ENCODE measurements at regions not wholly inside any gene's neighbourhood (a gene's known extent, or its start where the extent isn't known, plus 50 kb on each side); places are given as distances from the start of the nearest gene placed in this dataset.

DNA sequence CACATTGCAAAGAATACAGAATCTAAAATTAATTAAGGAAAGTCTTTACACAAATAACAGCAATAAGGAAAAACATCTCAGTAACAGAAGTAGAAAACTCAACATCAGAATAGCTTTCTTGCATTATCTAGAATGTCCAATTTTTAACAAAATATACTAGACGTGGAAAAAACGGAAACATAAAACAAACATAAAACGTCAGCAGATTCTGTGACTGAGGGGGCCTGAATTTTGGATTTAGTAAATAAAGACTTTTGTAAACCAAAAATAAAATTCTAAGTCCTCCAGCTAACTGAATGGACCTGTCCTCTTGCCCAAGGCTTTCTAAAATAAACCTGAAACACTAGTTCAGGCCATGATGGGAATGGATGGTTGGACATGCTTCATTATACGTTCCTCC lies 773.5 kb upstream of the LRRTM1 start:
- no peaks in the 10 kb centered on the region for H3K4me1 ChIP-seq (ENCODE audit: insufficient read depth, low read length)
- no peak overlapping the region for H3K4me3 ChIP-seq (ENCODE audit: low read length)
- no peak overlapping the region for H2AFZ ChIP-seq (ENCODE audit: low read depth, low read length)

DNA sequence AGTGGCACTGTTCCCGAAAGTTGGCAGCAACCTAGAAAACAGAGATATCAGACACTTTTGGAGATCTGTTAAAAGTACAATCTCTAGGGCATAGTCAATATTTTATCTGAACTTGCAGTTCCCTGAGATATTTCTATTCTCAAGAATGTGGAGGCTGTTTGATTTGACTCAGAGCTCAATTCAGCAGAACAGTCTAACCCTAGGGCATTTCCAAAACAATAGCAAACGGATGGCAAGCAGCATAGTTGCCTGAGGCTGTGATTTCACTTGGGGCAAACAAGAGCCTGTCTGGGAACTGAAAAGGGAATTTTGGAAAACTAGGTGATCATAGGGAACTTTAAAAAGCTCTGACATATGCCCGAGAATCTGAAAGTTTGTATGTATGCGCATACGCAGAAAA lies 772.8 kb upstream of the LRRTM1 start:
- no peaks in the 10 kb centered on the region for H3K36me3 ChIP-seq (ENCODE audit: insufficient read depth, low read length)
- no peak overlapping the region for H3K4me3 ChIP-seq (ENCODE audit: low read length)
- H3K9me3 ChIP-seq (ENCODE audit: low read length) = no peaks in the 10 kb centered on the region

More for the DNA sequence above, 773.5 kb upstream of the LRRTM1 start:
- Histone ChIP-seq H3K27me3 (ENCODE audit: insufficient read depth, low read length) (no peaks in the 10 kb centered on the region), H3K9me3 (ENCODE audit: low read length) (no peaks in the 10 kb centered on the region), H3K36me3 (ENCODE audit: insufficient read depth, low read length) (no peaks in the 10 kb centered on the region)

DNA sequence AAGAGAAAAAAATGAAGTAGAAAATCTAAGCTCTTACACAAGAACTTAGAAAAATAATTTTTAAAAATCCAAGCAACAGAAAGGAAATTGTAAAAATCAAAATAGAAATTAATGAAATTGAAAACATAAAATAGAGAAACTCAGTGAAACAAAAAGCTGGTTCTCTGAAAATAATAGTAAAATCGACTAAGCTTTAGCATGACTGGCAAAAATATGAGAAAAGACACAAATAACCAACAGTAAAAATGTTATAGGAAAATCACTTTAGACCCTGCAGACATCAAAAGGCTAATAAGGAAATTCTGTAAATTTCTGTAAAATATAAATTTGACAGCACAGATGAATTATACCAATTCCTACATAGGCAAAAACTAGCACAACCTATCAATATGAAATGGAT lies 768.9 kb upstream of the LRRTM1 start:
- Histone ChIP-seq H3K4me3 (ENCODE audit: low read length) (no peak overlapping the region), H3K36me3 (ENCODE audit: insufficient read depth, low read length) (no peaks in the 10 kb centered on the region), H3K4me1 (ENCODE audit: insufficient read depth, low read length) (no peaks in the 10 kb centered on the region), H3K9me3 (ENCODE audit: low read length) (no peaks in the 10 kb centered on the region), H2AFZ (ENCODE audit: low read depth, low read length) (no peak overlapping the region), H3K27me3 (ENCODE audit: insufficient read depth, low read length) (no peaks in the 10 kb centered on the region)

More for the DNA sequence above, 772.8 kb upstream of the LRRTM1 start:
- Histone ChIP-seq H2AFZ (ENCODE audit: low read depth, low read length) (no peak overlapping the region), H3K27me3 (ENCODE audit: insufficient read depth, low read length) (no peaks in the 10 kb centered on the region), H3K4me1 (ENCODE audit: insufficient read depth, low read length) (no peaks in the 10 kb centered on the region)

DNA sequence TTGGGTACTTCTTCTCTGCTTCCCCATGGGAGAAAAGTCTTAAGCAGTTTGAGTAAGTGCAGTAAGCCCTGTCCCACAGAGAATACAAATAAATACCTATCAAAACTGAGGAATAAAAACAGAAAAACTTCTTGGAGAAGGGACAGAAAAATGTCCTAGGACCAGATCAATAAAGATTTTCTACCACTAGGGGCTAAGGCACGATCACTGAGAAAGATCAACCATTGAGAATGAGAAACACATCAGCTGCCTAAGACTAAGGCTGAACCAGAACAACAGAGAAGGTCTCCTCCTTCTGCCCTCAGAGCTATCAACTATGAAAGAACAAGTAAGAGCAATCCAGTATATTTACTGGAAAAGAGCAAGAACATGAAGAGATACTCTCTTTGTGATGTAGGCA lies 763.6 kb upstream of the LRRTM1 start:
- Histone ChIP-seq H3K36me3 (ENCODE audit: insufficient read depth, low read length) (no peaks in the 10 kb centered on the region), H3K9me3 (ENCODE audit: low read length) (no peaks in the 10 kb centered on the region), H3K4me3 (ENCODE audit: low read length) (no peak overlapping the region), H2AFZ (ENCODE audit: low read depth, low read length) (no peak overlapping the region), H3K27me3 (ENCODE audit: insufficient read depth, low read length) (no peaks in the 10 kb centered on the region), H3K4me1 (ENCODE audit: insufficient read depth, low read length) (no peaks in the 10 kb centered on the region)

DNA sequence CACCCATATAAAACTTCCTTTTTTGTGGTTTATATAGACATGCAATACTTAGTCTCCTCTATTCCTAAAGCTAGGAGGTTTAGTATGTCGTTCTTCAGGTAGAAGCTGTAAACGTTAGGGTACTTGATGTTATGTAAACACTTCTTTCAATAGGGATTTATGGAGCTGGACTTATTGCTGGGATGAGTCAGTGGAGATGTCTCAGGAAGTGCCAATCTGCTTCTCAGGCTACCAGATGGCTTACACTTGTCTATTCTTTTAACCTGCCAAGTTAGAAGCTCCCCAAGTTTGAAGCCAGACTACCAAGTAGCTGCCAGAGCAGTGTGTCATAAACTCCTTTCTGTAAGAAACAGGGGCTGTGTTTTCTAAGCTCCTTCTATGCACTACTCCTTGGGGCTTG lies 756.5 kb upstream of the LRRTM1 start:
- H3K27me3 ChIP-seq (ENCODE audit: insufficient read depth, low read length) = no peaks in the 10 kb centered on the region
- H3K4me3 ChIP-seq (ENCODE audit: low read length) = no peak overlapping the region
- H2AFZ ChIP-seq (ENCODE audit: low read depth, low read length) = no peak overlapping the region
- no peaks in the 10 kb centered on the region for H3K9me3 ChIP-seq (ENCODE audit: low read length)
- no peaks in the 10 kb centered on the region for H3K4me1 ChIP-seq (ENCODE audit: insufficient read depth, low read length)
- H3K36me3 ChIP-seq (ENCODE audit: insufficient read depth, low read length) = no peaks in the 10 kb centered on the region

DNA sequence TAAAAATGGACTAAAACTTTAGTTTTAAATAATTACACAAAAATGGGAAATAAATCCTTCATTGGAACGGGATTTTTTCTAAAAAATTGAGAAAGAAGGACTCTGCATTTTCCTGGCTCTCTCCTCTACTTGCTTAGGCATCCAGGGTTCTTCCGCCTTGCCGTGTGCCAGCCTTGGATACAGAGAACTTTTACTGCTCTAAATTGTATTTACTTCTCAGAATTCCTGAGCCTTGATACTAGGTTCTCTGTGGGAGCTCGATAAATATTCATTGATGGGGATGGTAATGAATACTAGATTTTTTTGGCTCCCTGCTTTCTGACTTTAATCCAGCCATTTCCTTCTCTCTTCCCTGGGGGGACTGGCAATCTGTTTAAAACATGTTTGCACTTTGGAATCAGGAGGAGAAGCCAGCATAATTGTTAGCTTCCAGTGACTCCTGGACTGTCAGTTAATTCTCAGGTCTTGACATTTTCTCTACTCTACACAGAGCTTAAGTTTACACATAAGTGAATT lies 746.1 kb upstream of the LRRTM1 start:
- H3K36me3 ChIP-seq (ENCODE audit: insufficient read depth, low read length) = no peaks in the 10 kb centered on the region
- no peaks in the 10 kb centered on the region for H3K9me3 ChIP-seq (ENCODE audit: low read length)
- no peaks in the 10 kb centered on the region for H3K27me3 ChIP-seq (ENCODE audit: insufficient read depth, low read length)
- H3K4me1 ChIP-seq (ENCODE audit: insufficient read depth, low read length) = no peaks in the 10 kb centered on the region
- H2AFZ ChIP-seq (ENCODE audit: low read depth, low read length) = no peak overlapping the region
- H3K4me3 ChIP-seq (ENCODE audit: low read length) = no peak overlapping the region

DNA sequence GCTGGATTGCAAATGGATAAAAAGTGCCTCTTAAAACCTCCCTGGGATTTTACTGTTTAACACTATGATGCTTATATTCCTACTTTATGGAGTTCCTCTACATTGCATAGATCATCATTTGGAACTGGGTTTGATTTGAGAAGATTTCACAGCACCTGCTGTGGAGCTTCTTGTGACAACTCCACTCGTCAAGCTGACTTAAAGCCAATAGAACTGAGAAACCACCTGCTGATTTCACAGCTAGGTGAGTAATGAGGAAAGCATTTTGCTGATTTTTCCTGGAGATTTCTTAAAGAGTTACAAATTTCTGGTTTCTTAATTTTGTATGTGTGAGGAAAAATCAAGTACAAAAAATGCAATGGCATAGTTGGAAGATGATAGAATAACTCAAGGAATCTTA lies 739.1 kb upstream of the LRRTM1 start:
- no peak overlapping the region for H2AFZ ChIP-seq (ENCODE audit: low read depth, low read length)
- H3K36me3 ChIP-seq (ENCODE audit: insufficient read depth, low read length) = no peaks in the 10 kb centered on the region
- H3K27me3 ChIP-seq (ENCODE audit: insufficient read depth, low read length) = no peaks in the 10 kb centered on the region
- H3K9me3 ChIP-seq (ENCODE audit: low read length) = no peaks in the 10 kb centered on the region
- H3K4me1 ChIP-seq (ENCODE audit: insufficient read depth, low read length) = no peaks in the 10 kb centered on the region
- no peak overlapping the region for H3K4me3 ChIP-seq (ENCODE audit: low read length)

DNA sequence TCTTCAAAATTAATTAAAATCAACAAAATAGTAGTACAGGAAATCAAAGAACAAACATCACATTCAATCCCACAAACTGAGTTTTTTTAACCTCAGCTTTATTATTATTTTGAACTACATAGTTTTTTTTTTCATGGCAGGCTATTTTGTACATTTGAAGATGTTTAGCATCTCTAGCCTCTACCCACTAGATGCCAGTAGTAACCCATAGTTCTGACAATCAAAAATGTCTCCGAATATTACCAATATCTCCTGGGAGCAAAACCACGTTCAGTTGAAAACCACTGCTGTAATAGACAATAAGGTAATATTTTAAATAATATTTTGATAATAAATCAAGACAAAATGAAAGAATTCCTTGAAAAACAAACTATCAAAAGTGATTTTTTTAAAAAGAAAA lies 702.6 kb upstream of the LRRTM1 start:
- no peak overlapping the region for H3K4me3 ChIP-seq (ENCODE audit: low read length)
- H3K27me3 ChIP-seq (ENCODE audit: insufficient read depth, low read length) = no peaks in the 10 kb centered on the region
- H2AFZ ChIP-seq (ENCODE audit: low read depth, low read length) = no peak overlapping the region
- no peaks in the 10 kb centered on the region for H3K4me1 ChIP-seq (ENCODE audit: insufficient read depth, low read length)
- no peaks in the 10 kb centered on the region for H3K9me3 ChIP-seq (ENCODE audit: low read length)
- H3K36me3 ChIP-seq (ENCODE audit: insufficient read depth, low read length) = no peaks in the 10 kb centered on the region

DNA sequence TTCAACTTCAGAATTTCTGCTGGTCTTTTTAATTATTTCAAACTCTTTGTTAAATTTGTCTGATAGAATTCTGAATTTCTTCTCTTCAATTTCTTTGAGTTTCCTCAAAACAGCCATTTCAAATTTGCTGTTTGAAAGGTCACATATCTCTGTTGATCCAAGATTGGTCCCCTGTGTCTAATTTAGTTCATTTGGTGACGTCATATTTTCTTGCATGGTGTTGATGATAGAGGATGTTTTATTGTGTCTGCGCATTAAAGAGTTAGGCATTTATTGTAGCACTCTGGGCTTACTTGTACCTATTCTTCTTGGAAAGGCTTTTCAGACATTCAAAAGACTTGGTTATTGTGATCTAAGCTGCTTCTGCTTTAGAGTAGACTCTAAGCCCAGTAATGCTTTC lies 698.4 kb upstream of the LRRTM1 start:
- H3K4me3 ChIP-seq (ENCODE audit: low read length) = no peak overlapping the region
- H3K36me3 ChIP-seq (ENCODE audit: insufficient read depth, low read length) = no peaks in the 10 kb centered on the region
- no peaks in the 10 kb centered on the region for H3K9me3 ChIP-seq (ENCODE audit: low read length)
- H3K27me3 ChIP-seq (ENCODE audit: insufficient read depth, low read length) = no peaks in the 10 kb centered on the region
- H3K4me1 ChIP-seq (ENCODE audit: insufficient read depth, low read length) = no peaks in the 10 kb centered on the region
- no peak overlapping the region for H2AFZ ChIP-seq (ENCODE audit: low read depth, low read length)

DNA sequence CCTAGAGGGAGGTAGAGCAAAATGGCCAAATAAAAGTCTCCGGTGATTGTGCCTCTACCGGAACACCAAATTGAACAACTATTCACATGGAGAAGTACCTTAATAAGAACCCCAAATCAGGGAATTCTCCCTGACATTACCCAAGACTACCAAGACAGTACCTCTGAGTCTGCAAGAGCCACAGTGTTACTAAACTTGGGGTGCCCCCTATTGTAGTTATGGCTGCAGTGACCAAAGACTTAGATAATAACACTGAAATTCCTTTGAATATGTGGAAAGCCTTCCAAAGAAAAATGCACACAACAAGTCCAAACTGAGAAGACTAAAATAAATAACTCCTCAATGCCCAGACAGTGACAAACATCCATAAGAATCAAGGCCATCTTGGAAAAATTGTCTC lies 682.9 kb upstream of the LRRTM1 start:
- Histone ChIP-seq H3K27me3 (ENCODE audit: insufficient read depth, low read length) (no peaks in the 10 kb centered on the region), H3K4me3 (ENCODE audit: low read length) (no peak overlapping the region), H3K9me3 (ENCODE audit: low read length) (no peaks in the 10 kb centered on the region), H3K4me1 (ENCODE audit: insufficient read depth, low read length) (no peaks in the 10 kb centered on the region), H3K36me3 (ENCODE audit: insufficient read depth, low read length) (no peaks in the 10 kb centered on the region), H2AFZ (ENCODE audit: low read depth, low read length) (no peak overlapping the region)

DNA sequence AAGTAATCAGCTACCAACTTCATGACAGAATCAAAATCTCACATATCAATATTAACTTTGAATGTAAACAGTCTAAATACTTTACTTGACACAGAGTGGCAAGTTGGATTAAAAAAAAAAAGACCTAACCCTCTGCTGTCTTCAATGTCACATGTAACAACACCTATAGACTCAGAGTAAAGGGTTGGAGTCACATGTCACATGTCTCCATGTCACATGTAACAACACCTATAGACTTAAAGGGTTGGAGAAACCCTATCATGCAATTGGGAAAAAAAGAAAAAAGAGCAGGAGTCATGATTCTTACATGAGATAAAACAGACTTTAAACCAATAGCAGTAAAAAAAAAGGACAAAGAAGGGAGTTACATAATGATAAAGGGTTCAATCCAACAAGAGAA lies 665.3 kb upstream of the LRRTM1 start:
- H3K9me3 ChIP-seq (ENCODE audit: low read length) = no peaks in the 10 kb centered on the region
- H3K36me3 ChIP-seq (ENCODE audit: insufficient read depth, low read length) = no peaks in the 10 kb centered on the region
- H3K27me3 ChIP-seq (ENCODE audit: insufficient read depth, low read length) = no peaks in the 10 kb centered on the region
- H2AFZ ChIP-seq (ENCODE audit: low read depth, low read length) = no peak overlapping the region
- H3K4me1 ChIP-seq (ENCODE audit: insufficient read depth, low read length) = no peaks in the 10 kb centered on the region
- H3K4me3 ChIP-seq (ENCODE audit: low read length) = no peak overlapping the region

DNA sequence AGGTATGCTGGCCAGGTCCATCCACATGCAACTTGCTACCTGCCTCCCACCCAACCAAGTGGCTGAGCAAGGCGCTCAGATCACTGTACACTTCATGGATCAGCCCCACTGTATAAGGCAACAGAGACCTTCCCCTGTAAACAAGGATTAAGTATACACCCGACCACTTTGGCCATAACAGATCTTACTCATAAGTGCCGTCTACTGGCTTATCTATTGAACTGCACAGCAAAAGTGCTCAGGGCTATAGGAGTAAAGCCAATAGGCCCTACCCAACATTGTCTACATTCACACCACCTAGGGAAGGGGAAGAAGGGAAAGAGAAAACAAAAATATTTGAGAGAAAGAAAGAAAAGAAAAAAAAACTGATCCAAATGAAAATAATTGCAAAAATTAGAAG lies 663.9 kb upstream of the LRRTM1 start:
- Histone ChIP-seq H3K27me3 (ENCODE audit: insufficient read depth, low read length) (no peaks in the 10 kb centered on the region), H2AFZ (ENCODE audit: low read depth, low read length) (no peak overlapping the region), H3K9me3 (ENCODE audit: low read length) (no peaks in the 10 kb centered on the region), H3K36me3 (ENCODE audit: insufficient read depth, low read length) (no peaks in the 10 kb centered on the region), H3K4me3 (ENCODE audit: low read length) (no peak overlapping the region), H3K4me1 (ENCODE audit: insufficient read depth, low read length) (no peaks in the 10 kb centered on the region)

DNA sequence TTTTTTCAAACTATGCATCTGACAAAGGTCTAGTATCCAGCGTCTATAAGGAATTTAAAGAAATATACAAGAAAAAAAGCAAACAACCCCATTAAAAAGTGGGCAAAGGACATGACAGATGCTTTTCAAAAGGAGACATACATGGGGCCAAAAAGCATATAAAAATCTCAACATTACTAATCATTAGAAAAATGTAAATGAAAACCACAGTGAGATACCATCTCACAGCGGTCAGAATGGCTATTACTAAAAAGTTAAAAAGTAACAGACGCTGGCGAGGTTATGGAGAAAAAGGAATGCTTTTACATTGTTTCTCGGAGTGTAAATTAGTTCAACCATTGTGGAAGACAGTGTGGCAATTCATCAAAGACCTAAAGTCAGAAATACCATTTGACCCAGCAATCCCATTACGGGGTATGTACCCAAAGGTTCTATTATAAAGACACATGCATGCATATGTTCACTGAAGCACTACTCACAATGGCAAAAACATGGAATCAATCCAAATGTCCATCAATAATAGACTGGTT lies 643.1 kb upstream of the LRRTM1 start:
- no peak overlapping the region for H3K4me3 ChIP-seq (ENCODE audit: low read length)
- H3K9me3 ChIP-seq (ENCODE audit: low read length) = no peaks in the 10 kb centered on the region
- no peaks in the 10 kb centered on the region for H3K4me1 ChIP-seq (ENCODE audit: insufficient read depth, low read length)
- H2AFZ ChIP-seq (ENCODE audit: low read depth, low read length) = no peak overlapping the region
- no peaks in the 10 kb centered on the region for H3K36me3 ChIP-seq (ENCODE audit: insufficient read depth, low read length)
- no peaks in the 10 kb centered on the region for H3K27me3 ChIP-seq (ENCODE audit: insufficient read depth, low read length)

DNA sequence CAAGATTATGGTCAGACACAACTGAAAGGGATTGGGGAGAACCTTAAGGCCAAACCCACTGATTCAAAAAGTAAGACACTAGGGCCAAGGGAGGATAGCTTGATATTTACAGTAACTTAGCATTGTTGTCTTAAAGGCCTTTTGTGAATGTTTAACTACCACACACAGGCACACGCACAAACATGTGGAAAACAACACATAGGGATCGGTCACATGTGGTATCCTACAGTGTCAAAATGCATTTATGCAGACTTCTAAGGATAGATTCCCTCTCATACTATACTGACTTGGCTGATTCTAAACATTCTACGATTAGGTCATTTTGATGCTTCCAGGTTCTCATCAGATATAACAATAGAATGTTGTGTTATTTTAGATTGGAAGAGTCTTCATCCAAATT lies 638.9 kb upstream of the LRRTM1 start:
- no peaks in the 10 kb centered on the region for H3K9me3 ChIP-seq (ENCODE audit: low read length)
- H3K4me1 ChIP-seq (ENCODE audit: insufficient read depth, low read length) = no peaks in the 10 kb centered on the region
- no peak overlapping the region for H3K4me3 ChIP-seq (ENCODE audit: low read length)
- no peaks in the 10 kb centered on the region for H3K27me3 ChIP-seq (ENCODE audit: insufficient read depth, low read length)
- H3K36me3 ChIP-seq (ENCODE audit: insufficient read depth, low read length) = no peaks in the 10 kb centered on the region
- no peak overlapping the region for H2AFZ ChIP-seq (ENCODE audit: low read depth, low read length)
